PC-9 (cell line): ENCODE measurements at regions not wholly inside any gene's neighbourhood (a gene's known extent, or its start where the extent isn't known, plus 50 kb on each side); places are given as distances from the start of the nearest gene placed in this dataset.

ENCODE experiments used
- BruUV-seq: library from RNA; stranded (reverse); fragments of 400-500 nt; replicated peaks from 2 replicates; lab custom pipeline; 2021; lab: Mats Ljungman, UMichigan
- CTCF ChIA-PET: fragments of 300-600 bp; sonication (Branson Sonifier 250); formaldehyde crosslinking; loops from one replicate; lab custom pipeline; 2022; ENCODE audit warnings: antibody characterized with exemption; lab: Charles Lee
- POLR2A ChIA-PET: fragments of 300-600 bp; sonication (Branson Sonifier 250); formaldehyde crosslinking; loops from one replicate; lab custom pipeline; 2022; ENCODE audit warnings: antibody characterized with exemption; ENCODE audit not compliant: unreplicated experiment; lab: Charles Lee
- DNase-seq, 2 experiments: peaks; one replicate each; pipeline versions ENCODE4 v3.0.0 to v3.0.0-alpha.2; 2015 to 2022; ENCODE audit warnings: mixed read lengths in 1 of 2
- H2AFZ ChIP-seq: fragments of 200-600 bp; sonication (generic); 2 replicates; pipeline ENCODE4 v1.8.1; 2017; ENCODE audit warnings: antibody characterized with exemption
- H3F3A ChIP-seq: fragments of 200-600 bp; sonication (generic); 2 replicates; pipeline ENCODE4 v1.8.1; 2017; ENCODE audit warnings: antibody characterized with exemption, mild to moderate bottlenecking, low read depth; ENCODE audit not compliant: insufficient read depth
- H3K27ac ChIP-seq: fragments of 200-600 bp; sonication (generic); 2 replicates; pipeline ENCODE4 v1.6.1; 2016; ENCODE audit warnings: mixed run types
- H3K27me3 ChIP-seq: fragments of 200-600 bp; sonication (generic); 2 replicates; pipeline ENCODE4 v1.6.1; 2016; ENCODE audit warnings: low read depth, mixed run types; ENCODE audit not compliant: insufficient read depth
- H3K36me3 ChIP-seq: fragments of 200-600 bp; sonication (generic); 2 replicates; pipeline ENCODE4 v1.6.1; 2016; ENCODE audit warnings: low read depth, mixed run types
- H3K4me1 ChIP-seq: fragments of 200-600 bp; sonication (generic); replicated peaks from 2 replicates; pipeline ENCODE4 v1.6.1; 2016; ENCODE audit warnings: mixed run types; ENCODE audit not compliant: insufficient read depth
- H3K4me2 ChIP-seq: fragments of 200-600 bp; sonication (generic); 2 replicates; pipeline ENCODE4 v1.6.1; 2017; ENCODE audit warnings: mixed run types
- H3K4me3 ChIP-seq: fragments of 200-600 bp; sonication (generic); 2 replicates; pipeline ENCODE4 v1.6.1; 2016; ENCODE audit warnings: mixed run types
- H3K79me2 ChIP-seq: fragments of 200-600 bp; sonication (generic); 2 replicates; pipeline ENCODE4 v1.6.1; 2017; ENCODE audit warnings: low read depth, mixed run types
- H3K9me2 ChIP-seq: fragments of 200-600 bp; sonication (generic); 2 replicates; pipeline ENCODE4 v1.8.1; 2017; ENCODE audit warnings: mild to moderate bottlenecking; ENCODE audit not compliant: insufficient read depth
- H3K9me3 ChIP-seq: fragments of 200-600 bp; sonication (generic); 2 replicates; pipeline ENCODE4 v1.8.1; 2016; ENCODE audit warnings: low read depth; ENCODE audit not compliant: insufficient read depth
- H4K20me1 ChIP-seq: fragments of 200-600 bp; sonication (generic); 2 replicates; pipeline ENCODE4 v1.8.1; 2017; ENCODE audit not compliant: insufficient read depth
- EZH2 ChIP-seq: fragments of 200-600 bp; sonication (generic); IDR thresholded peaks from 2 replicates; pipeline ENCODE4 v1.8.0; 2017; ENCODE audit warnings: antibody characterized with exemption, low read depth
- intact Hi-C: fragments of 100-400 bp; cut with micrococcal nuclease; formaldehyde crosslinking; loops from one replicate; pipeline ENCODE4 v1.10.0; 2022; ENCODE audit not compliant: unreplicated experiment
- TF ChIP-seq, protein P1 (sequence below): fragments of 200-600 bp; sonication (generic); conservative IDR thresholded peaks from 2 replicates; pipeline ENCODE4 v1.6.1; 2017; ENCODE audit warnings: mixed run types, antibody characterized with exemption, mild to moderate bottlenecking, moderate library complexity

DNA sequence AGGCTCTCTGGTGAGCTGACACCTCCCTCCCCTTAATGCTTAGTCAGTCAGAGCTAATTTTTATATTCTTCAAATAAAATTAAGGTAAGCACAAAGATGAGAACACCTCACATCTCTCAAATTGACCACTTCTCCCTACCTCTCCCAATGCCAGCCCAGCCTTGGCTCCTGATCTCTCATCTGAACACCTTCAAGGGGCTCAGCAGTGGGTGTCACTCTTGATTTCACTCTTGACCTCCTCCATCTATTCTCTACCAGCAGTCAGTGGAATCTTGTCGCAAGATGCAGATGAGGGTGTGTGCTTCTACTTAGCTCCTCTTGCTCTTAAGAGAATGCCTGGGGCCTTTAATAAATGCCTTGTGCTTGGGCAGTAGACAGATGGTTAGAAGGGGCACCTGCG is 309.0 kb upstream of the IRX3 start:
- BruUV-seq: no TSS peak

DNA sequence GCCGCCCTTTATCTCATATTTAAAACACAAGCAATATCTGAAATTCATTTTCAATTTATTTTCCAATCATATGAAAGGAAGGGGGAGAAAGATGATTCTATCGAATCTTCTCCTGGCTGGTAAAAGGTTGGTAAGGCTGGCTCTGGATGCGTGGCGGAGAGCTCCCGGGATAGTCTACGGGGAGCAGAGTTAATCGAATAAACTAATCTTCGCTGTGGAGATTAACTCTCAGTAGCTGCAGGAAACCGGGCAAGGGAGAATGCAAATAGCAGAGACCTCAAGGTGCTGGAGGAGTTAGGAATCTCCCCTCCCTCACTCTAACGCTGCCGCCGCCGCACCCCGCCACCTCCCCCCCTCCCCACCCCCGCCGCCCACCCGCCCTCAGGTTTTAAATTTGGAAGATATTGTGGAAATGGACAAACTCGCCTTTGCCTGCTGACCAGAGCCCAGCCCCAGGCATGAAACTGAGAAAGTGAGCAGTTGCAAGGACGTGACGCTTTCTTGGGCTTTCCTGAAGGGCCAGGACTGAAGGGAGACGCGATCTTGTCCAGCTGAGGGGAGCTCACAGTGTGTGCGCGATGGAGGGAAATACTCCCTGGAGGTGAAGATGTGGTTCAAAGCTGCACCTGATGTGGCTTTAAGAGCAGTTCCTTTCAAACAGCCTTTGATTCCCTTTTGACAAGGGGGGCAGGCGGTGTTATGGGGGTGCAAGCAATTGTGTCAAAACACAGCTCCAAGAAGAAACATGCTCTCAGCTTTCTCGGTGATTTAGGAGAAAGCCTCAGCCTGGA is 308.2 kb upstream of the IRX3 start:
- no peaks in the 10 kb centered on the region for H3K27me3 ChIP-seq
- no peak overlapping the region for H3K27ac ChIP-seq
- H2AFZ ChIP-seq: no peak overlapping the region
- no peak overlapping the region for H3K4me2 ChIP-seq
- H3K9me2 ChIP-seq: no peaks in the 10 kb centered on the region
- no peaks in the 10 kb centered on the region for H4K20me1 ChIP-seq
- no TSS peak for BruUV-seq
- no peaks in the 10 kb centered on the region for H3K4me1 ChIP-seq
- no peaks in the 10 kb centered on the region for H3K79me2 ChIP-seq
- H3K9me3 ChIP-seq: no peaks in the 10 kb centered on the region
- DNase-seq: no peak
- ChIA-PET CTCF (no interaction called here), POLR2A (no interaction called here)
- no peaks in the 10 kb centered on the region for H3F3A ChIP-seq
- no peaks in the 10 kb centered on the region for H3K36me3 ChIP-seq
- TF ChIP-seq, protein P1, sequence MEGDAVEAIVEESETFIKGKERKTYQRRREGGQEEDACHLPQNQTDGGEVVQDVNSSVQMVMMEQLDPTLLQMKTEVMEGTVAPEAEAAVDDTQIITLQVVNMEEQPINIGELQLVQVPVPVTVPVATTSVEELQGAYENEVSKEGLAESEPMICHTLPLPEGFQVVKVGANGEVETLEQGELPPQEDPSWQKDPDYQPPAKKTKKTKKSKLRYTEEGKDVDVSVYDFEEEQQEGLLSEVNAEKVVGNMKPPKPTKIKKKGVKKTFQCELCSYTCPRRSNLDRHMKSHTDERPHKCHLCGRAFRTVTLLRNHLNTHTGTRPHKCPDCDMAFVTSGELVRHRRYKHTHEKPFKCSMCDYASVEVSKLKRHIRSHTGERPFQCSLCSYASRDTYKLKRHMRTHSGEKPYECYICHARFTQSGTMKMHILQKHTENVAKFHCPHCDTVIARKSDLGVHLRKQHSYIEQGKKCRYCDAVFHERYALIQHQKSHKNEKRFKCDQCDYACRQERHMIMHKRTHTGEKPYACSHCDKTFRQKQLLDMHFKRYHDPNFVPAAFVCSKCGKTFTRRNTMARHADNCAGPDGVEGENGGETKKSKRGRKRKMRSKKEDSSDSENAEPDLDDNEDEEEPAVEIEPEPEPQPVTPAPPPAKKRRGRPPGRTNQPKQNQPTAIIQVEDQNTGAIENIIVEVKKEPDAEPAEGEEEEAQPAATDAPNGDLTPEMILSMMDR: no peak
- TF ChIP-seq EZH2: no peak
- intact Hi-C loops: no loop called here
- no peak overlapping the region for H3K4me3 ChIP-seq

More for the DNA sequence above, 309.0 kb upstream of the IRX3 start:
- Histone ChIP-seq H3K79me2 (no peaks in the 10 kb centered on the region), H3K27me3 (no peaks in the 10 kb centered on the region), H3K4me1 (no peaks in the 10 kb centered on the region), H3K36me3 (no peaks in the 10 kb centered on the region), H3K27ac (no peak overlapping the region), H3K9me2 (no peaks in the 10 kb centered on the region; the same call in 1 of the 2 replicates), H3K4me3 (no peak overlapping the region), H2AFZ (no peak overlapping the region), H3K9me3 (no peaks in the 10 kb centered on the region), H3K4me2 (no peak overlapping the region), H3F3A (no peaks in the 10 kb centered on the region), H4K20me1 (no peaks in the 10 kb centered on the region)
- intact Hi-C loops: no loop called here
- ChIA-PET CTCF (no interaction called here), POLR2A (no interaction called here)
- no peak for DNase-seq
- no peak for TF ChIP-seq EZH2
- TF ChIP-seq, protein P1: no peak

DNA sequence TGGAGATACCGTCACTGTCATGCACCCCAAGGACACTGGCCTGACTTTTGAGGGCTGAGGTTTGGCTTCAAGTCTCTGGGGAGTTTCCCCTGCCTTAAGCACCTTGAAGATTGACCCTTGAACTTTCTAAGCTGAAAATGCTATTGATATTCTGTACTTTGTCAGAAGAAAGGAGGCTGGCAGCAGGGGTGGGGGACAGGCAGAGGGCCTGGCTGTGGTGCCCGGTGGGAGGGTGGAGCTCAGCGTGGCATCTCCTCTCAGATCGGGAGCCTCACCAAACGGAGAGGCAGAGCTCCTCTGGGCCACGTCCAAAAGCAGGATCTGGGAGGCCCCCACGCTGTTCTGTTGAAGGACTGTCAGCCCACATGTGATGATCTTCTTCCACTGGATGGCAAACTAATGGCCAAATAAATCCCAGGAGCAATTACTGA is 305.2 kb upstream of the IRX3 start:
- H3K36me3 ChIP-seq: no peaks in the 10 kb centered on the region
- no peak overlapping the region for H3K4me3 ChIP-seq
- no peak for DNase-seq
- H3K27me3 ChIP-seq: no peaks in the 10 kb centered on the region
- intact Hi-C loops: no loop called here
- H3K27ac ChIP-seq: no peak overlapping the region
- H3K9me3 ChIP-seq: no peaks in the 10 kb centered on the region
- H3K4me2 ChIP-seq: no peak overlapping the region
- no peaks in the 10 kb centered on the region for H3K9me2 ChIP-seq
- no peak overlapping the region for H2AFZ ChIP-seq
- no peaks in the 10 kb centered on the region for H3K4me1 ChIP-seq
- TF ChIP-seq, protein P1: no peak
- TF ChIP-seq EZH2: no peak
- no peaks in the 10 kb centered on the region for H3K79me2 ChIP-seq
- no peaks in the 10 kb centered on the region for H4K20me1 ChIP-seq
- no peaks in the 10 kb centered on the region for H3F3A ChIP-seq
- ChIA-PET POLR2A (no interaction called here), CTCF (no interaction called here)
- no TSS peak for BruUV-seq
